Transverse colon (tissue), 4 donors: ENCODE measurements at regions not wholly inside any gene's neighbourhood (a gene's known extent, or its start where the extent isn't known, plus 50 kb on each side); places are given as distances from the start of the nearest gene placed in this dataset.

Source experiments
- CTCF ChIP-seq, 5 experiments: fragments of 200-600 bp in 3 of 5; fragments of 450-650 bp in 2 of 5; sonication (generic) in 3 of 5; IDR thresholded peaks; 1 replicate in 2 of 5; 2 replicates in 3 of 5; pipeline ENCODE4 v1.5.1; 2016 to 2017; ENCODE audit warnings: antibody characterized with exemption in 5 of 5, inconsistent platforms in 3 of 5, mild to moderate bottlenecking in 2 of 5, moderate library complexity in 1 of 5
- EP300 ChIP-seq: sonication (generic); formaldehyde crosslinking; IDR thresholded peaks from one replicate; pipeline ENCODE4 v1.6.1; 2017; ENCODE audit warnings: antibody characterized with exemption, low read depth
- POLR2A ChIP-seq: fragments of 450-650 bp; IDR thresholded peaks from one replicate; pipeline ENCODE4 v1.6.1; 2016; ENCODE audit warnings: antibody characterized with exemption, mild to moderate bottlenecking, moderate library complexity
- POLR2AphosphoS5 ChIP-seq, 3 donors: sonication (generic); formaldehyde crosslinking; IDR thresholded peaks; one replicate each; pipeline ENCODE4 v1.6.1; 2016; ENCODE audit warnings: antibody characterized with exemption in 3 of 3

- TF ChIP-seq CTCF (IDR thresholded peaks at IDR 0.05), result no peak
- TF ChIP-seq POLR2AphosphoS5 (IDR thresholded peaks at IDR 0.05), result no peak
- TF ChIP-seq POLR2A, result no peak
- TF ChIP-seq EP300, result no peak
Measured at GRCh38 chr2:57205241-57205640, 841.4 kb upstream of the VRK2 start.
